ENCODE measurements at regions not wholly inside any gene's neighbourhood (a gene's known extent, or its start where the extent isn't known, plus 50 kb on each side); places are given as distances from the start of the nearest gene placed in this dataset.

DNA sequence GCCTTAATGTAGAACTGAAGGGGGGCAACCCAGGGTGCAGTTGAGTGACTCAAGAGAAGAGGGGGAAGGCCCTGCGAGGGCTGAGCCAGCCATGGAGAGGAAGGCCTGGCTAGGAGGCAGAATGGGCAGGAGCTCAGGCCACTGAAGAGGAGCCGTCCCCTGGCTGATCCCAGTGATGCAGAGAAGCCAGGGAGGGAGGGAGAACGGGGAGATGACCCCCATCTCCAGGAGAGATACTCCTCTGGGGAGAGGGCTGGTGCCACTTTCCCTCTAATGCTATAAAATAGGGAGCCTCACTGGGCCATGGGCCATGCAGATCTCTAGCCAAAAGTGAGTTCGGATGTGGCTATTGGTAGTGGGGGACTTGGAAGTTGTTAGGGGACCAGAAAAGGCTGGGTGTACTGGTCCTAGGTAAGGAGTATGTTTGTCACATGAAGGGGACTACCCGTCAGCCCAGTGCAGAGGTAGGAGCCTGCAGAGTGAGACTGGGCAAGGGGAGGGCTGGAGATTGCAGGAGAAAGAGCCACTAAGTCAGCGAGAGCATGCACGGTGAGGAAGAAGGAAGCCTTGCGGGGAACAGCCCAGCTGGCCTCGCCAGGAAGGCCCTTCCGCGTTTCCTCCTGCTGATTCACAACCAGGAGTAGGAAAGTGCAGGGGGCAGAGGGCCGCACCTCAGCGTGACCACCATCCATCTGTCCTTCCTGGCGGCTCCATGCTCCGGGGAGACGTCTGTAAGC lies 347.6 kb downstream of the TCERG1L start:
- TF ChIP-seq, protein P1, sequence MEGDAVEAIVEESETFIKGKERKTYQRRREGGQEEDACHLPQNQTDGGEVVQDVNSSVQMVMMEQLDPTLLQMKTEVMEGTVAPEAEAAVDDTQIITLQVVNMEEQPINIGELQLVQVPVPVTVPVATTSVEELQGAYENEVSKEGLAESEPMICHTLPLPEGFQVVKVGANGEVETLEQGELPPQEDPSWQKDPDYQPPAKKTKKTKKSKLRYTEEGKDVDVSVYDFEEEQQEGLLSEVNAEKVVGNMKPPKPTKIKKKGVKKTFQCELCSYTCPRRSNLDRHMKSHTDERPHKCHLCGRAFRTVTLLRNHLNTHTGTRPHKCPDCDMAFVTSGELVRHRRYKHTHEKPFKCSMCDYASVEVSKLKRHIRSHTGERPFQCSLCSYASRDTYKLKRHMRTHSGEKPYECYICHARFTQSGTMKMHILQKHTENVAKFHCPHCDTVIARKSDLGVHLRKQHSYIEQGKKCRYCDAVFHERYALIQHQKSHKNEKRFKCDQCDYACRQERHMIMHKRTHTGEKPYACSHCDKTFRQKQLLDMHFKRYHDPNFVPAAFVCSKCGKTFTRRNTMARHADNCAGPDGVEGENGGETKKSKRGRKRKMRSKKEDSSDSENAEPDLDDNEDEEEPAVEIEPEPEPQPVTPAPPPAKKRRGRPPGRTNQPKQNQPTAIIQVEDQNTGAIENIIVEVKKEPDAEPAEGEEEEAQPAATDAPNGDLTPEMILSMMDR (IDR thresholded peaks at IDR 0.05) = no peak
- TF ChIP-seq EP300 (IDR thresholded peaks at IDR 0.05; ENCODE audit: low read depth) (no peak), POLR2AphosphoS5 (IDR thresholded peaks at IDR 0.05) (no peak)
